ENCODE measurements at regions not wholly inside any gene's neighbourhood (a gene's known extent, or its start where the extent isn't known, plus 50 kb on each side); places are given as distances from the start of the nearest gene placed in this dataset.
"Not testable (repeated sequence)": the region's sequence is repeated elsewhere in the genome, so short reads cannot be mapped to it uniquely, and the experiment has no call there.

DNA sequence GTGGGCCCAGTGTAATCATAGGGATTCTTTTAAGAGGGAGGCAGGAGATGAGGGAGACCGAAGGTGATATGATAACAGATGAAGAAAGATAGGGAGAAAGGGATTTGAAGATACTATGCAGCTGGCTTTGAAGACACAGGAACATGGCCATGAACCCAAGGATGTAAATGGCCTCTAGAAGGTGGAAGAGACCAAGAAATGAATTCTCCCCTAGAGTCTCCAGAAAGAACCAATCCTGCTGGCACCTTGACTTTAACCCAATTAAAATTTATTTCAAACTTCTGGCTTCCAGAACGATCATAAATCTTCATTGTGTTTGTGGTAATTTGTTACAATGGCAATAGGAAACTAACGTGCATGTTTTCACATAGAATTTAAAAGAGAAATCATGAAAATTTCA lies 95.0 kb upstream of the GORAB start:
- DNase-seq (ENCODE audit: low spot score): no peak
- intact Hi-C loops (cut with DNase I): no loop called here
- no peak overlapping the region for H3K4me3 ChIP-seq
- H3K27me3 ChIP-seq (replicated peaks; ENCODE audit: insufficient read depth): no peaks in the 10 kb centered on the region
- no peak overlapping the region for H3K27ac ChIP-seq
- H3K36me3 ChIP-seq: no peaks in the 10 kb centered on the region
- WGBS: 45% methylated on average over 3 of the region's 3 CpGs
- no peaks in the 10 kb centered on the region for H3K9me3 ChIP-seq
- no peaks in the 10 kb centered on the region for H3K4me1 ChIP-seq (replicated peaks)
- TF ChIP-seq POLR2A (IDR thresholded peaks at IDR 0.05) (no peak), POLR2AphosphoS5 (IDR thresholded peaks at IDR 0.05) (no peak)
- TF ChIP-seq, protein P1, sequence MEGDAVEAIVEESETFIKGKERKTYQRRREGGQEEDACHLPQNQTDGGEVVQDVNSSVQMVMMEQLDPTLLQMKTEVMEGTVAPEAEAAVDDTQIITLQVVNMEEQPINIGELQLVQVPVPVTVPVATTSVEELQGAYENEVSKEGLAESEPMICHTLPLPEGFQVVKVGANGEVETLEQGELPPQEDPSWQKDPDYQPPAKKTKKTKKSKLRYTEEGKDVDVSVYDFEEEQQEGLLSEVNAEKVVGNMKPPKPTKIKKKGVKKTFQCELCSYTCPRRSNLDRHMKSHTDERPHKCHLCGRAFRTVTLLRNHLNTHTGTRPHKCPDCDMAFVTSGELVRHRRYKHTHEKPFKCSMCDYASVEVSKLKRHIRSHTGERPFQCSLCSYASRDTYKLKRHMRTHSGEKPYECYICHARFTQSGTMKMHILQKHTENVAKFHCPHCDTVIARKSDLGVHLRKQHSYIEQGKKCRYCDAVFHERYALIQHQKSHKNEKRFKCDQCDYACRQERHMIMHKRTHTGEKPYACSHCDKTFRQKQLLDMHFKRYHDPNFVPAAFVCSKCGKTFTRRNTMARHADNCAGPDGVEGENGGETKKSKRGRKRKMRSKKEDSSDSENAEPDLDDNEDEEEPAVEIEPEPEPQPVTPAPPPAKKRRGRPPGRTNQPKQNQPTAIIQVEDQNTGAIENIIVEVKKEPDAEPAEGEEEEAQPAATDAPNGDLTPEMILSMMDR (IDR thresholded peaks at IDR 0.05): no peak

DNA sequence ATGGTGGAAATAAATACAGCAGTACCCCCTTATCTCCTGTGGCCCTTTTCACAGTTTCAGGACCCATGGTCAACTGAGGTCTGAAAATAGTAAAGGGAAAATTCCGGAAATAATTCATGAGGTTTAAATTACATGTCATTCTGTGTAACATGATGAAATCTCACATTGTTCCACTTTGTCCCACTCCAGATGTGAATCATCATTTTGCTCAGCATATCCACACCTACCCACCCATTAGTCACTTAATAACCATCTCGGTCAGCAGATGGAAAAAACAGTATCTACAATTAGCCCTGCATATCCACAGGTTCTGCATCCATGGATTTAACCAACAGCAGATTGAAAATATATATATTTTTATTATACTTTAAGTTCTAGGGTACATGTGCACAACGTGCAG lies 86.9 kb upstream of the GORAB start:
- intact Hi-C loops (cut with DNase I): no loop called here
- H3K27ac ChIP-seq: no peak overlapping the region
- H3K9me3 ChIP-seq: no peaks in the 10 kb centered on the region
- no peaks in the 10 kb centered on the region for H3K36me3 ChIP-seq
- no peak for DNase-seq (ENCODE audit: low spot score)
- no peaks in the 10 kb centered on the region for H3K4me1 ChIP-seq (replicated peaks)
- TF ChIP-seq, protein P1 (IDR thresholded peaks at IDR 0.05): no peak
- TF ChIP-seq POLR2AphosphoS5 (IDR thresholded peaks at IDR 0.05) (no peak), POLR2A (IDR thresholded peaks at IDR 0.05) (no peak)
- H3K27me3 ChIP-seq (replicated peaks; ENCODE audit: insufficient read depth): no peaks in the 10 kb centered on the region
- H3K4me3 ChIP-seq: no peak overlapping the region
- 60% methylated on average over 3 of the region's 3 CpGs for WGBS

DNA sequence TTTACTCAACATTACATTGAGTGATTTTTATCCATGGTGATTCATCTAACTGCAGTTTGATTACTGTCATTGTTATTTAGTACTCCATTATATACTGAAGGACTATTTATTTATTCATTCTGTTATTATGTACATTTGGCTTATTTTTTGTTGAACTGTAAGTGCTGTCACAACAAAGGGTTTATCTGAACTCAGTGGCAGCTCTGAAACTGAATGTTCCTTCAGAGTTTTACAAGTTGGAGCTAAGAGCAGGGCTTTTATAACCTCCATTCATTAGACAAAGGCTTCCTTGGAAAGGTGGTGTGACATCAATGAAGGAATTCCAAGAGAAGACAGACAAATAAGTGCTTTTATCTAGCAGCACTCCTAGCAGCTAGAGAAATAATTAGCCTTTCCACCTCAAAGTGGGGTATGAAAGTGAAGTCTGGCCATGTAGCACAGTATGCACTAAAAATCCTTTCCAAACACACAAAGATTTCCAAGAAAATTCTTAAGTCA lies 83.3 kb upstream of the GORAB start:
- H3K4me1 ChIP-seq (replicated peaks): no peaks in the 10 kb centered on the region
- H3K4me3 ChIP-seq: no peak overlapping the region
- DNase-seq (ENCODE audit: low spot score): no peak
- H3K36me3 ChIP-seq: no peaks in the 10 kb centered on the region
- H3K9me3 ChIP-seq: no peaks in the 10 kb centered on the region
- no peak for TF ChIP-seq POLR2AphosphoS5 (IDR thresholded peaks at IDR 0.05)
- TF ChIP-seq, protein P1 (IDR thresholded peaks at IDR 0.05): no peak
- TF ChIP-seq POLR2A (IDR thresholded peaks at IDR 0.05): no peak
- no peaks in the 10 kb centered on the region for H3K27me3 ChIP-seq (replicated peaks; ENCODE audit: insufficient read depth)
- intact Hi-C loops (cut with DNase I): no loop called here
- no peak overlapping the region for H3K27ac ChIP-seq

DNA sequence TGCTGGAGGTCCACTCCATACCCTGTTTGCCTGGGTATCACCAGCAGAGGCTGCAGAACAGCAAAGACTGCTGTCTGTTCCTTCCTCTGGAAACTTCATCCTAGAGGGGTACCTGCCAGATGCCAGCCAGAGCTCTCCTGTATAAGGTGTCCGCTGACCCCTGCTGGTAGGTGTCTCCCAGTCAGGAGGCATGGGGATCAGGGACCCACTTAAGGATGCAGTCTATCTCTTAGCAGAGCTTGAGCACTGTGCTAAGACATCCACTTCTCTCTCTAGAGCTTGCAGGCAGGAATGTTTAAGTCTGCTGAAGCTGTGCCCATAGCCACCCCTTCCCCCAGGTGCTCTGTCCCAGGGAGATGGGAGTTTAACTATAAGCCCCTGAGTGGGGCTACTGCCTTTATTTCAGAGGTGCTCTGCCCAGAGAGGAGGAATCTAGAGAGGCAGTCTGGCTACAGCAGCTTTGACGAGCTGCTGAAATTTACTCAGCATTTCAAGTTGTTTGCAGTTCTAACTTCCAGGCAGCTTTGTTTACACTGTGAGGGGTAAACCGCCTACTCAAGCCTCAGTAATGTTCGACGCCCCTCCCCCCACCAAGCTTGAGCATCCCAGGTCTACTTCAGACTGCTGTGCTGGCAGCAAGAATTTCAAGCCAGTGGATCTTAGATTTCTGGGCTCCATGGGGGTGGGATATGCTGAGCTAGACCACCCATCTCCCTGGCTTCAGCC lies 74.5 kb upstream of the GORAB start:
- intact Hi-C loops (cut with DNase I); H3K4me3 ChIP-seq; H3K27me3 ChIP-seq (replicated peaks; ENCODE audit: insufficient read depth); H3K27ac ChIP-seq; H3K4me1 ChIP-seq (replicated peaks); H3K9me3 ChIP-seq; H3K36me3 ChIP-seq: not testable (repeated sequence)
- WGBS: 54% methylated on average over 5 of the region's 5 CpGs
- peak; percentile 20 for DNase-seq (ENCODE audit: low spot score)

DNA sequence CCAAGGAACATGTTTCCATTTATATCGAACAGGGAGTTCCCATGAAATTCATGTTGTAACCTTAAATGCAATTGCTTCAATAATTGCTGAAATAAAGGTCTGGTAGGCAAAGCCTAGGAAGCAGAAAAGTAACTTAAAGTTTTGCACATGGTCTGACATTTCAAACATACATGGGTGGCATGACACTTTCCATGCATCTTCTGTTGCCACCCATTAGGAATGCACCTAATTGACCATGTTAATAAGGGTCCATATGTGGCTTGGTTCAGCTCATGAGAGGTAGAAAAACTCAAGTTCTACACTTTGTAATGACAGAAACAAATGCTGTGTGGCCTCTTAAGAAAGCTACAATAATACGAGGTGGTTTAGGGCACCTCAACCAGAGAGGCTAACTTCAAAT lies 72.0 kb upstream of the GORAB start:
- DNase-seq (ENCODE audit: low spot score): no peak
- no peak overlapping the region for H3K27ac ChIP-seq
- no peaks in the 10 kb centered on the region for H3K9me3 ChIP-seq
- intact Hi-C loops (cut with DNase I): no loop called here
- TF ChIP-seq, protein P1 (IDR thresholded peaks at IDR 0.05): no peak
- TF ChIP-seq POLR2A (IDR thresholded peaks at IDR 0.05) (no peak), POLR2AphosphoS5 (IDR thresholded peaks at IDR 0.05) (no peak)
- no peak overlapping the region for H3K4me3 ChIP-seq
- no peaks in the 10 kb centered on the region for H3K4me1 ChIP-seq (replicated peaks)
- H3K27me3 ChIP-seq (replicated peaks; ENCODE audit: insufficient read depth): no peaks in the 10 kb centered on the region
- WGBS: 33% methylated on average over 2 of the region's 2 CpGs
- no peaks in the 10 kb centered on the region for H3K36me3 ChIP-seq
